H1 (cell line): ENCODE measurements at regions not wholly inside any gene's neighbourhood (a gene's known extent, or its start where the extent isn't known, plus 50 kb on each side); places are given as distances from the start of the nearest gene placed in this dataset.

ENCODE experiments used
- CBX5 ChIP-seq: fragments of 300-800, 300-1000 bp; sonication (generic); IDR thresholded peaks from 2 replicates; pipeline ENCODE4 v1.7.1; 2016; ENCODE audit warnings: antibody characterized with exemption, low read length, low read depth
- CEBPB ChIP-seq: IDR thresholded peaks from 2 replicates; pipeline ENCODE4 v1.6.1; 2012; ENCODE audit warnings: low read depth, low read length
- CHD1 ChIP-seq: IDR thresholded peaks from 2 replicates; pipeline ENCODE4 v1.6.1; 2012; ENCODE audit warnings: low read depth, low read length, improper control_type of control experiment
- MAX ChIP-seq: IDR thresholded peaks from 2 replicates; pipeline ENCODE4 v1.6.1; 2012; ENCODE audit warnings: inconsistent platforms
- NRF1 ChIP-seq: IDR thresholded peaks from 2 replicates; pipeline ENCODE4 v1.6.1; 2011; ENCODE audit warnings: mild to moderate bottlenecking, low read depth, low read length, improper control_type of control experiment
- POLR2A ChIP-seq, 2 experiments: IDR thresholded peaks; 1 replicate in 1 of 2; 2 replicates in 1 of 2; pipeline ENCODE4 v1.6.1; 2011; ENCODE audit warnings: low read depth in 2 of 2, low read length in 2 of 2, mild to moderate bottlenecking in 2 of 2; ENCODE audit errors: control extremely low read depth in 1 of 2
- RBBP5 ChIP-seq: IDR thresholded peaks from 2 replicates; pipeline ENCODE4 v1.7.1; 2012; ENCODE audit warnings: low read depth, mild to moderate bottlenecking, inconsistent platforms, low read length, moderate library complexity, borderline replicate concordance
- SP1 ChIP-seq: IDR thresholded peaks from 2 replicates; pipeline ENCODE4 v1.6.1; 2011; ENCODE audit warnings: low read depth, low read length

DNA sequence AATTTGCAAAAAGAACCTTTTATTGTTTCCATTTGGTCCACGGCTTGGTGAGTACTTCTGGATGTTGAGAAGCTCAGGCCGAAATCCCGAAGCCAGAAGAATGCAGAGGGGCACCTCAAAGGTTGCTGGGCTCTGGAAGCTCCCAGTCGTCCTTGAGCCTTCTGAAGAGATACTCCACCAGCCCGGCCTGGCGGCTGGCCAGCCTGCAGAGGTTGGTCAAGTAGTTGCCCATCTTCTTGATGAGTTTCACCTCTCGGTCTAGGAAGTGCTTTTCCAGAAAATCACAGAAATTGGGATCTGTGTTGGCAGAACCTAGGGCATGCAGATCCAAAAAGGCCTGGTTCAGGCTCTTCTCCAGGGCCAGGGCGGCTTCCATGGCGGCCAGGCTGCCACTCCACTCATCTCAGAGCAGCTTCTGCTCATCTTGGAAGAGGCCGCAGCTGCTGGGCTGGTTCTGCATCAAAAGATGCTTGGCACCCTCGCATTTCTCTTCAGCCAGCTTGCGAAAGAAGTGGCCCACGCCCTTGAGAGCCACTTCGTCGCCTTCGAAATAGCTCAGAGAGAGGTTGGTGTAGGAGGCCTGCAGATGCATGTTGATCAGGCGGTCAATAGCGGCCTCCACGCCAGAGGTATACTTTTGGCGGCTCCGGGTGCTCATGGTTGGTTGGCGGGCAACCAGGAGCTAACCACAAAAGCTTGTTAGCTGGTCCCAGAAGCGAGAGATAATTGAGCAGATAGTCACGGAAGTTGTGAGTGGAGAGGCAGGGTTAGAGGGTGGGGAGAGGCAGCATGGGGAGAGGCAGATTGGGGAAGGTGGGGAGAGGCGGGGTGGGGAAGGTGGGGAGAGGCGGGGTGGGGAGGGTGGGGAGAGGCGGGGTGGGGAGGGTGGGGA lies 76.5 kb upstream of the TSPAN7 start (continued):
- TF ChIP-seq RBBP5 = no peak
- TF ChIP-seq NRF1 = no peak
- no peak for TF ChIP-seq CBX5
- no peak for TF ChIP-seq POLR2A (IDR thresholded peaks at IDR 0.05; ENCODE audit: control extremely low read depth in 1 of 2, low read depth in 2 of 2, low read length in 2 of 2)
- TF ChIP-seq CEBPB = no peak
- no peak for TF ChIP-seq CHD1
- no peak for TF ChIP-seq MAX
- TF ChIP-seq SP1 = no peak
